Hepatocyte (in vitro differentiated cells): ENCODE measurements at regions not wholly inside any gene's neighbourhood (a gene's known extent, or its start where the extent isn't known, plus 50 kb on each side); places are given as distances from the start of the nearest gene placed in this dataset.

Experiments
- DNase-seq: peaks from one replicate; pipeline ENCODE4 v3.0.0-alpha.2; 2016; ENCODE audit warnings: low spot score
- H2AFZ ChIP-seq: fragments of 200-600 bp; sonication (generic); 2 replicates; pipeline ENCODE4 v1.6.0; 2016; ENCODE audit warnings: antibody characterized with exemption, mild to moderate bottlenecking
- H3K27ac ChIP-seq: fragments of 200-600 bp; sonication (generic); 2 replicates; pipeline ENCODE4 v1.5.1; 2016; ENCODE audit warnings: mild to moderate bottlenecking
- H3K27me3 ChIP-seq: fragments of 200-600 bp; sonication (generic); 2 replicates; pipeline ENCODE4 v1.6.1; 2016
- H3K36me3 ChIP-seq: fragments of 200-600 bp; sonication (generic); replicated peaks from 2 replicates; pipeline ENCODE4 v1.5.1; 2016; ENCODE audit warnings: low read depth; ENCODE audit not compliant: insufficient read depth
- H3K4me1 ChIP-seq: fragments of 200-600 bp; sonication (generic); 2 replicates; pipeline ENCODE4 v1.5.1; 2016; ENCODE audit warnings: mild to moderate bottlenecking, moderate library complexity; ENCODE audit not compliant: insufficient read depth
- H3K4me2 ChIP-seq: fragments of 200-600 bp; sonication (generic); 2 replicates; pipeline ENCODE4 v1.6.0; 2016
- H3K4me3 ChIP-seq: fragments of 200-600 bp; sonication (generic); 2 replicates; pipeline ENCODE4 v1.5.1; 2016; ENCODE audit warnings: mild to moderate bottlenecking
- H3K79me2 ChIP-seq: fragments of 200-600 bp; sonication (generic); 2 replicates; pipeline ENCODE4 v1.6.0; 2017; ENCODE audit warnings: mild to moderate bottlenecking
- H3K9me2 ChIP-seq: fragments of 200-600 bp; sonication (generic); replicated peaks from 2 replicates; pipeline ENCODE4 v1.6.0; 2017; ENCODE audit warnings: mild to moderate bottlenecking; ENCODE audit not compliant: insufficient read depth
- H3K9me3 ChIP-seq: fragments of 200-600 bp; sonication (generic); 2 replicates; pipeline ENCODE4 v1.5.1; 2016; ENCODE audit warnings: low read depth, mild to moderate bottlenecking
- H4K20me1 ChIP-seq: fragments of 200-600 bp; sonication (generic); 2 replicates; pipeline ENCODE4 v1.6.0; 2016; ENCODE audit warnings: mild to moderate bottlenecking; ENCODE audit not compliant: insufficient read depth, poor library complexity, severe bottlenecking
- CTCF ChIP-seq: fragments of 200-600 bp; sonication (generic); IDR thresholded peaks from 2 replicates; pipeline ENCODE4 v1.5.1; 2016; ENCODE audit warnings: antibody characterized with exemption, mild to moderate bottlenecking; ENCODE audit not compliant: poor library complexity
- EZH2 ChIP-seq: fragments of 200-600 bp; sonication (generic); IDR thresholded peaks from 2 replicates; pipeline ENCODE4 v1.6.1; 2016; ENCODE audit warnings: antibody characterized with exemption, mild to moderate bottlenecking, borderline replicate concordance
- EZH2phosphoT487 ChIP-seq: fragments of 200-600 bp; sonication (generic); IDR thresholded peaks from one replicate; pipeline ENCODE4 v1.6.1; 2018; ENCODE audit warnings: antibody characterized with exemption, mild to moderate bottlenecking, low read depth, moderate library complexity; ENCODE audit not compliant: unreplicated experiment, severe bottlenecking
- WGBS: methylation state at CpG from one replicate; pipeline ENCODE4 v1.1.6; 2016; ENCODE audit warnings: low lambda C conversion rate; ENCODE audit errors: missing lambda C conversion rate; 5-methylcytosine and 5-hydroxymethylcytosine counted together

GRCh38 chr6:27158316-27158643 is 89.2 kb upstream of the PRSS16 start:
- WGBS = 71% methylated on average over 4 of the region's 4 CpGs
- no peak overlapping the region for H3K27ac ChIP-seq
- H2AFZ ChIP-seq = no peak overlapping the region
- H3K27me3 ChIP-seq = no peaks in the 10 kb centered on the region
- no peaks in the 10 kb centered on the region for H3K36me3 ChIP-seq
- no peaks in the 10 kb centered on the region for H4K20me1 ChIP-seq
- H3K4me3 ChIP-seq = no peak overlapping the region
- H3K4me1 ChIP-seq = no peaks in the 10 kb centered on the region
- H3K9me2 ChIP-seq = no peaks in the 10 kb centered on the region
- TF ChIP-seq EZH2phosphoT487 (no peak), CTCF (no peak), EZH2 (no peak)
- H3K4me2 ChIP-seq = peak overlapping the region; percentile 82
- H3K9me3 ChIP-seq = no peaks in the 10 kb centered on the region
- no peaks in the 10 kb centered on the region for H3K79me2 ChIP-seq
- DNase-seq = no peak

- Histone ChIP-seq H2AFZ (no peak overlapping the region), H4K20me1 (no peaks in the 10 kb centered on the region), H3K36me3 (no peaks in the 10 kb centered on the region), H3K9me2 (no peaks in the 10 kb centered on the region), H3K27me3 (no peaks in the 10 kb centered on the region), H3K4me1 (no peaks in the 10 kb centered on the region), H3K9me3 (no peaks in the 10 kb centered on the region), H3K4me3 (no peak overlapping the region), H3K4me2 (no peak overlapping the region), H3K79me2 (no peaks in the 10 kb centered on the region), H3K27ac (no peak overlapping the region)
- 93% methylated on average over 2 of the region's 2 CpGs for WGBS
- DNase-seq = no peak
- no peak for TF ChIP-seq EZH2phosphoT487
- no peak for TF ChIP-seq EZH2
- TF ChIP-seq CTCF = no peak
These were observed 87.8 kb upstream of the PRSS16 start for GRCh38 chr6:27159725-27160124.

- no peaks in the 10 kb centered on the region for H3K36me3 ChIP-seq
- H3K27ac ChIP-seq = no peak overlapping the region
- no peaks in the 10 kb centered on the region for H3K27me3 ChIP-seq
- no peaks in the 10 kb centered on the region for H3K4me1 ChIP-seq
- no peak for TF ChIP-seq EZH2phosphoT487
- no peak for TF ChIP-seq EZH2
- TF ChIP-seq CTCF = no peak
- WGBS = 23% methylated on average over 1 of the region's 1 CpG
- H3K4me2 ChIP-seq = no peak overlapping the region
- H2AFZ ChIP-seq = no peak overlapping the region
- no peak for DNase-seq
- no peaks in the 10 kb centered on the region for H4K20me1 ChIP-seq
- no peak overlapping the region for H3K4me3 ChIP-seq
- no peaks in the 10 kb centered on the region for H3K9me2 ChIP-seq
- H3K9me3 ChIP-seq = no peaks in the 10 kb centered on the region
- no peaks in the 10 kb centered on the region for H3K79me2 ChIP-seq
These were observed 86.4 kb upstream of the PRSS16 start for GRCh38 chr6:27161115-27161514.

GRCh38 chr6:27161603-27161945 is 85.9 kb upstream of the PRSS16 start:
- Histone ChIP-seq H3K4me3 (no peak overlapping the region), H2AFZ (no peak overlapping the region), H3K27ac (no peak overlapping the region), H3K79me2 (no peaks in the 10 kb centered on the region), H3K27me3 (no peaks in the 10 kb centered on the region), H3K9me3 (no peaks in the 10 kb centered on the region), H3K4me2 (no peak overlapping the region), H4K20me1 (no peaks in the 10 kb centered on the region), H3K9me2 (no peaks in the 10 kb centered on the region), H3K4me1 (no peaks in the 10 kb centered on the region), H3K36me3 (no peaks in the 10 kb centered on the region)
- no peak for TF ChIP-seq CTCF
- DNase-seq = no peak
- 61% methylated on average over 4 of the region's 4 CpGs for WGBS
